NK-92 (cell line): ENCODE measurements at regions not wholly inside any gene's neighbourhood (a gene's known extent, or its start where the extent isn't known, plus 50 kb on each side); places are given as distances from the start of the nearest gene placed in this dataset.
"Not testable (repeated sequence)": the region's sequence is repeated elsewhere in the genome, so short reads cannot be mapped to it uniquely, and the experiment has no call there.

Experiments used
- DNase-seq: peaks from one replicate; lab custom pipeline; 2025; ENCODE audit not compliant: unreplicated experiment; lab: John Stamatoyannopoulos, UW

GRCh38 chr15:56568466-56569167 is 103.7 kb upstream of the MNS1 start:
- no peak for DNase-seq

GRCh38 chr15:56557415-56557814 is 92.5 kb upstream of the MNS1 start:
- no peak for DNase-seq

- DNase-seq: no peak
These were observed 88.5 kb upstream of the MNS1 start for GRCh38 chr15:56553486-56553885.

DNA sequence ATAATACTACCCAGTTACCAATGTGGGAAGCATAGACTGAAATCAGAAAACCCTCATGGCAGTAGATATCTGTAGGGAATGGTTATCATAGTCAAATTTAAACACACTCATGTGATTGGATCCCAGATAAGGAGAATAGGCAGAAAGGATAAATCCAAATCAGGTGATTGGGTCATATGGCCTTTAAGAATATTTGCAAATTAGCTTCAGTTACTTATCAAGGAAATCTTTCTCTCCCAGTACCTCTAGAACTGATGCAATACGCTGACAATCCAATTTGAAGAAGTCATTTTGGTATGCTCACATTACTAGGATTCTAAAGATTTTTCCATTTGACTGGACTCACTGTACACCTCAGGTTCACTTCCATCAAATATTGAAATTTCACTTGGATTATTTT is 87.7 kb upstream of the MNS1 start:
- DNase-seq: no peak

DNA sequence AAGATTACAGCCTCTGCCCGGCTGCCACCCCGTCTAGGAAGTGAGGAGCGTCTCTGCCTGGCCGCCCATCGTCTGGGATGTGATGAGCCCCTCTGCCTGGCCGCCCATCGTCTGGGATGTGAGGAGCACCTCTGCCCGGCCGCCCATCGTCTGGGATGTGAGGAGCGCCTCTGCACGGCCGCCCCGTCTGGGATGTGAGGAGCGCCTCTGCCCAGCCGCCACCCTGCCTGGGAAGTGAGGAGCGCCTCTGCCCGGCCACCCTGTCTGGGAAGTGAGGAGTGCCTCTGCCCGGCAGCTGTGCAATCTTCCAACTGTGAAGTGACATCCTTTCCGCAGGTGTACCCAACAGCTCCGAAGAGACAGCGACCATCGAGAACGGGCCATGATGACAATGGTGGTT is 75.6 kb upstream of the MNS1 start:
- DNase-seq: not testable (repeated sequence)

GRCh38 chr15:56540157-56540556 is 75.2 kb upstream of the MNS1 start:
- not testable (repeated sequence) for DNase-seq

GRCh38 chr15:56538901-56539545 is 74.1 kb upstream of the MNS1 start:
- no peak for DNase-seq

- peak; percentile 17 for DNase-seq
These were observed 72.9 kb upstream of the MNS1 start for GRCh38 chr15:56537881-56538280.

GRCh38 chr15:56534728-56535127 is 69.8 kb upstream of the MNS1 start:
- no peak for DNase-seq

- DNase-seq: no peak
These were observed 68.9 kb upstream of the MNS1 start for GRCh38 chr15:56533731-56534403.

DNA sequence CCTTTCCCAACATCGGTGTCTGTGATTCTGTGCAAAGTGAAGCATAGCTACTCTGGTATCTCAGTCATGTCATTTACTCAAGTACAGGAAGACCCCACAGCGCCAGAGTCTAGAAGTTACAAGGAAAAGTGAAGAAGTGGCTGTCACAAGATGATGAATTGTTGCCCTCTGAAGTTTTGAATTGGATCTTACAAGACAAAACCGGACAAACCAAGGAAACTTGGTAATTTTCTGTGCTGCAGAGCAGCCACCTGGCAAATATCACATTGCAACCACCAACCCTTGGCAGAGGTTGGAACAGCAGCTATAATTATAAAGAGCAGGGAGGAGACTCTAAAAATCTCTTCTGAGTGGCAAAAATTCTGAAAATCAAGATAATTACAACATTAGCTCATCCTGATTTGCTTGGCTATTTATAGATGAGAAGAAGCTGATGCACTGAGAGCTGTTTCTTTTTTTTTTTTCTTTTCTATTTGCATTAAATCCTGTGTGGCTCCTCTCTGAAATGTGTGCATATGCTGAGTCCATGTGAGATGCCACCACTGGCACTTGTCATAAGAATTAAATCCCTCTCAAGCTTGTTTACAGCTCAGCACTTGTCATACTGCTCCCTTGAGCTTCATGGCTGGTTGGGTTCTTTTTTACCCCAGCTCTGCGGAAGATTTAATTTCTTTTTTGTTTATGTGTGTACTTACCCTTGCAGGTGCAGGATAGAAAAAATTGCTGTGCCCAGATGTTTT is 68.0 kb upstream of the MNS1 start:
- no peak for DNase-seq

- no peak for DNase-seq
These were observed 65.2 kb upstream of the MNS1 start for GRCh38 chr15:56530157-56530556.

DNA sequence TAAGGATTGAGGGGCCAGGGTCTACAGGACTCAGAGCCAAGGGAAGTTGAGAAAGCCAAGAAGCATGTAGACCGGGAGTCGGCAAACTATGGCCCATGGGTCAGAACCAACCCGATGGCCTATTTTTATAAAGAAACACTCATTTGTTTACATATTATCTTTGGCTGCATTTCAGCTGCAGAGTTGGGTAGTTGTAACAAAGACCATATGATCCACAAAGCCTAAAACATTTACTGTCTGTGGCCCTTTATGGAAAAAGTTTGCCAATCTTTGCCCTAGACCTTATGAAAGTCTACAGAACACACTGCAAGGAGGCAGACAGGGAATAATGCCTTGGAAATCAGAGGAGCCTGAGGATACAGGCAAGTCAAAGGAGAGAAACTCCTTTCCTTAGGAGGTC is 63.2 kb upstream of the MNS1 start:
- no peak for DNase-seq

DNA sequence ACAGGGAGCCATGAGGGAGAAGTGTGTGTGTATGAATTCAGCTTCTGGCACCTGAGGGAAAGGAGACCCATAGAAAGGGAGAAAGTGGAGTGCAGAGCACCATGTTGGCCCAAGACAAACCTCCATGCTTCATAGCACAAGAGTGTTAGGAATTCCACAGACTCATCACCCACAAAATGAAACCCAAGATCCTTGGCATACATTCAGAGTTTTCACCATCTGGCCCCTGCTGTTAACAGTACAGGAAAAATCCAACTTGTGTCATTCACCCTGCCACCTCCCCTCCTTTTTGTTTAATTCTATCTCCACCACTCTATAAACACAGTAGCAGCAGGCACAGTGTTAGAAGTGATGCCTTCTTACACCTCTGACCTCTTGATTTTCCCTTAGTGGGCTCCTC is 60.0 kb upstream of the MNS1 start:
- DNase-seq: no peak

DNA sequence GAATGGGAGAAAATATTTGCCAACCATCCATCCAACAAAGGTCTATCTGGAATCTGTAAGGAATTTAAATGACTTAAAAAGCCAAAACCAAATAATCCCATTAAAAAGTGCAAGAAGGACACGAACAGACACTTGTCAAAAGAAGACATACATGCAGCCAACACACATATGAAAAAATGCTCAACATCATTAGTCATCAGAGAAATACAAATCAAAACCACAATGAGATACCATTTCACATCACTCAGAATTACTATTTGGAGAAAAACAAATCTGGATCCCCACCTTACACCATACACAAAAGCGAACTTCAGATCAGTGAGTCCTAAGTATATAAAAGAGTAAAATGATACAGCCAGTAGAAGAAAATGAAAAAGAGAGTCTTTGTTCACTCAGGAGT is 58.6 kb upstream of the MNS1 start:
- no peak for DNase-seq

DNA sequence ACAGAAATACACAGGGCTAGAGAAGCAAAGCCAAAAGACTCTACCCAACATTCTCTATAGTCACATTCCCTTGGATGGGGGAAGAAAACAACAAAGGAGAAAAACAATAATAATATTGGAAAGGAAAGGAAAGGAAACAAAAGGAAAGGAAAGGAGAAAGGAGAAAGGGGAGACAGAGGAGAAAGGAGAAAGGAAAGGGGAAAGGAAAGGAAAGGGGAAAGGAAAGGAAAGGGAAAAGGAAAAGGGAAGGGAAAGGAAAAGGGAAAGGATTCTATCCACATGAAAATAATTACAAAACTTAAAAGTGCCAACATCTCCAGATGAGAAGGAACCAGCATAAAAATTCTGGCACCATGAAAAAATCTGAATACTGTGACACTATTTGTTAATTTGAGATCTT is 54.1 kb upstream of the MNS1 start:
- no peak for DNase-seq
